Neutrophil (primary cell): ENCODE measurements at regions not wholly inside any gene's neighbourhood (a gene's known extent, or its start where the extent isn't known, plus 50 kb on each side); places are given as distances from the start of the nearest gene placed in this dataset.

Experiments used
- H3K27ac ChIP-seq: fragments of 200-600 bp; sonication (generic); 2 replicates; pipeline ENCODE4 v1.5.1; 2016; ENCODE audit warnings: mild to moderate bottlenecking, moderate library complexity
- H3K27me3 ChIP-seq: fragments of 200-600 bp; sonication (generic); 2 replicates; pipeline ENCODE4 v1.6.0; 2016; ENCODE audit warnings: mild to moderate bottlenecking
- H3K36me3 ChIP-seq: fragments of 200-600 bp; sonication (generic); 2 replicates; pipeline ENCODE4 v1.5.1; 2017
- H3K4me1 ChIP-seq, 2 experiments: fragments of 200-600 bp in 1 of 2; sonication (generic) in 1 of 2; 1 replicate in 1 of 2; 2 replicates in 1 of 2; pipeline versions ENCODE4 v1.5.1 to v1.6.1; 2013 to 2016; ENCODE audit warnings: low read depth in 1 of 2, low read length in 1 of 2, mild to moderate bottlenecking in 1 of 2, moderate library complexity in 1 of 2; ENCODE audit not compliant: control insufficient read depth in 1 of 2, insufficient read depth in 1 of 2
- H3K4me3 ChIP-seq, 2 experiments: fragments of 200-600 bp in 1 of 2; sonication (generic) in 1 of 2; 1 replicate in 1 of 2; 2 replicates in 1 of 2; pipeline ENCODE4 v1.5.1; 2013 to 2016; ENCODE audit warnings: low read depth in 1 of 2, low read length in 1 of 2, mild to moderate bottlenecking in 1 of 2, moderate library complexity in 1 of 2
- H3K9me3 ChIP-seq: fragments of 200-600 bp; sonication (generic); 2 replicates; pipeline ENCODE4 v1.5.1; 2016
- TF ChIP-seq, protein P1 (sequence below): fragments of 200-600 bp; sonication (generic); IDR thresholded peaks from 2 replicates; pipeline ENCODE4 v1.5.1; 2016; ENCODE audit warnings: antibody characterized with exemption

- TF ChIP-seq, protein P1, sequence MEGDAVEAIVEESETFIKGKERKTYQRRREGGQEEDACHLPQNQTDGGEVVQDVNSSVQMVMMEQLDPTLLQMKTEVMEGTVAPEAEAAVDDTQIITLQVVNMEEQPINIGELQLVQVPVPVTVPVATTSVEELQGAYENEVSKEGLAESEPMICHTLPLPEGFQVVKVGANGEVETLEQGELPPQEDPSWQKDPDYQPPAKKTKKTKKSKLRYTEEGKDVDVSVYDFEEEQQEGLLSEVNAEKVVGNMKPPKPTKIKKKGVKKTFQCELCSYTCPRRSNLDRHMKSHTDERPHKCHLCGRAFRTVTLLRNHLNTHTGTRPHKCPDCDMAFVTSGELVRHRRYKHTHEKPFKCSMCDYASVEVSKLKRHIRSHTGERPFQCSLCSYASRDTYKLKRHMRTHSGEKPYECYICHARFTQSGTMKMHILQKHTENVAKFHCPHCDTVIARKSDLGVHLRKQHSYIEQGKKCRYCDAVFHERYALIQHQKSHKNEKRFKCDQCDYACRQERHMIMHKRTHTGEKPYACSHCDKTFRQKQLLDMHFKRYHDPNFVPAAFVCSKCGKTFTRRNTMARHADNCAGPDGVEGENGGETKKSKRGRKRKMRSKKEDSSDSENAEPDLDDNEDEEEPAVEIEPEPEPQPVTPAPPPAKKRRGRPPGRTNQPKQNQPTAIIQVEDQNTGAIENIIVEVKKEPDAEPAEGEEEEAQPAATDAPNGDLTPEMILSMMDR = no peak
- no peaks in the 10 kb centered on the region for H3K9me3 ChIP-seq
- no peak overlapping the region for H3K27ac ChIP-seq
- H3K4me1 ChIP-seq = no peaks in the 10 kb centered on the region
- no peak overlapping the region for H3K4me3 ChIP-seq
- H3K36me3 ChIP-seq = no peaks in the 10 kb centered on the region
- no peaks in the 10 kb centered on the region for H3K27me3 ChIP-seq
Measured at GRCh38 chr18:41268271-41268670, 686.8 kb upstream of the PIK3C3 start.

DNA sequence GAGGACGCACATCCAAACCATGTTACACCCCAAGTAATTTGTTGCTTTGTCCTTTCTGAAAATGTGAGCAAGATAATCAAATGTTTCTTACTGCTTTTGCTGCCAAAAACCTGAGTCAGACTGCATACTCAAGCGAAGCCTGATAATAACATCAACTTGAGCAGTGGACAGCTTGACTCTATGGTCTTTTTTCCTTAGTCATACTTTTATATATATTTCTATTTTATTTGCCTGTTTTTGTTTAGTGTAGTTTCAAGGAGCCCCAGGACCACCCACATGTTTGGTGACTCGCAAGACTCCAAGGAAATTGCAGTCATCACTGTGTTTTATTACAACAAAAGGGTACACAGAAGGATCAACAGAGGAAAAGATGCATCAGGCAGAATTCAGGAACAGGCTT is 688.4 kb upstream of the PIK3C3 start:
- TF ChIP-seq, protein P1 = no peak
- Histone ChIP-seq H3K4me1 (no peaks in the 10 kb centered on the region), H3K4me3 (no peak overlapping the region), H3K27me3 (no peaks in the 10 kb centered on the region), H3K9me3 (no peaks in the 10 kb centered on the region), H3K27ac (no peak overlapping the region), H3K36me3 (no peaks in the 10 kb centered on the region)

DNA sequence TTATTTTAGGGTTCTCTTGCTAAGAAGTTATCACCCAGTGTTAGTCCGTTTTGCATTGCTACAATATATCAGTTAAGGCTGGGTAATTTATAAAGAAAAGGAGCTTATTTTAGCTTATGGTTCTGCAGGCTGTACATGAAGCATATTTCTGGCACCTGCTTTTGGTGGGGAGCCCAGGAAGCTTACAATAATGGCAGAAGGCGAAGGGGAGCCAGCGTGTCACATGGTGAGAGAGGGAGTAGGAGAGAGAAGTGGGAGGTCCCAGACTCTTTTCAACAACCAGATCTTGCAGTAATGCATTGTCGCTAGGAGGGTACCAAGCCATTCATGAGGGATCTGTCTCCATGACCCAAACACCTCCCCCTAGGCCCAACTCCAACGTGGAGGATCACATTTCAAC is 688.8 kb upstream of the PIK3C3 start:
- Histone ChIP-seq H3K27me3 (no peaks in the 10 kb centered on the region), H3K27ac (no peak overlapping the region), H3K4me3 (no peak overlapping the region), H3K36me3 (no peaks in the 10 kb centered on the region), H3K4me1 (no peaks in the 10 kb centered on the region), H3K9me3 (no peaks in the 10 kb centered on the region)
- TF ChIP-seq, protein P1 = no peak

DNA sequence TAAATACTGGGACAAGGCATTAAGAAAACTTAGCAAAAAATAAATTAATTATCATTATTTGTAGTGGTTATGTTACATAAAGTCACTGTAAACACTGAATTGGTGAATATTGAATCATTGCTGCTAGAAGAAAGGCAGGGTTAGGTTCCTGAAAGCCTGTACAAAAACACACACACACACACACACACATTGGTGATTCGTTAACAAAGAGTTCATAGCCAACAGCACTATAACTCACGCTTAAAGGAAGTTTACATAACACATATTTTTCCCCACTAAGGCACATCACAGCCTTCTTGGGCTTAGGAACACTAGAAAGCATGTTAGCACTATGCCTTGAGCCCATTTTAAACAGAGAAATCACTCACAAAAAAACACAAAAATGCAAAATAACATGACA is 690.0 kb upstream of the PIK3C3 start:
- no peaks in the 10 kb centered on the region for H3K36me3 ChIP-seq
- no peak overlapping the region for H3K27ac ChIP-seq
- no peaks in the 10 kb centered on the region for H3K4me1 ChIP-seq
- H3K9me3 ChIP-seq = no peaks in the 10 kb centered on the region
- H3K27me3 ChIP-seq = no peaks in the 10 kb centered on the region
- no peak overlapping the region for H3K4me3 ChIP-seq
- TF ChIP-seq, protein P1 = no peak

- H3K9me3 ChIP-seq = no peaks in the 10 kb centered on the region
- no peaks in the 10 kb centered on the region for H3K4me1 ChIP-seq
- H3K36me3 ChIP-seq = no peaks in the 10 kb centered on the region
- H3K27ac ChIP-seq = no peak overlapping the region
- TF ChIP-seq, protein P1 = no peak
- H3K27me3 ChIP-seq = no peaks in the 10 kb centered on the region
- H3K4me3 ChIP-seq = no peak overlapping the region
Measured at GRCh38 chr18:41263956-41264355, 691.1 kb upstream of the PIK3C3 start.

DNA sequence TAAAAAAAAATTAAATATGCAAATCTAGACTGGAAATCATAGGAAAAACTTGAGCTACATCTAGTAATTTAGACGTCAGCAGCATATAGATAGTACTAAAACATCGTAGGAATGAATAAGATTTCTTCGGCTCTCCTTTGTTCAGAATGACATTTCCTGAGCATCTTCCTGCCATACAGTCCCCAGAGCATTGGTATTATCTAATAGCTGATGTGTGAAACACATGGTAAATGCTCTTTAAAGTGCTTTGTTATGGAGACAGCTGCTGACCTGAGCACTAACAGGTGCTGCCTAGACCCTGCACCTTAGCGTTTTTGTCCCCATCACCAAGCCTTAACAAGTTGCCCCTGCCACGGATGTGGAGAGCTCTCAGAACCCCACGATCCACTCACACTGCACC is 692.3 kb upstream of the PIK3C3 start:
- TF ChIP-seq, protein P1 = no peak
- Histone ChIP-seq H3K36me3 (no peaks in the 10 kb centered on the region), H3K27me3 (no peaks in the 10 kb centered on the region), H3K27ac (no peak overlapping the region), H3K4me1 (no peaks in the 10 kb centered on the region), H3K9me3 (no peaks in the 10 kb centered on the region), H3K4me3 (no peak overlapping the region)
